ENCODE measurements at regions not wholly inside any gene's neighbourhood (a gene's known extent, or its start where the extent isn't known, plus 50 kb on each side); places are given as distances from the start of the nearest gene placed in this dataset.

GRCh38 chrX:46072791-46073190 is 472.4 kb downstream of the ZNF674 start:
- no peak overlapping the region for H2AFZ ChIP-seq (ENCODE audit: low read depth, low read length)
- H3K9ac ChIP-seq (ENCODE audit: low read depth, low read length), result no peak overlapping the region
- H3K4me2 ChIP-seq (ENCODE audit: insufficient read depth, low read length), result no peak overlapping the region
- TF ChIP-seq EZH2 (IDR thresholded peaks at IDR 0.05; ENCODE audit: borderline replicate concordance, low read depth, low read length, severe bottlenecking) (no peak), CTCF (IDR thresholded peaks at IDR 0.05; ENCODE audit: borderline replicate concordance, extremely low read depth, low read length, poor library complexity, severe bottlenecking) (no peak)
- H3K4me1 ChIP-seq (ENCODE audit: insufficient read depth, low read length), result peaks cover 4% of the 10 kb centered on the region; the same call in 1 of the 2 replicates
- H3K9me3 ChIP-seq (ENCODE audit: insufficient read depth, low read length, severe bottlenecking), result no peaks in the 10 kb centered on the region
- ATAC-seq (ENCODE audit: insufficient read depth, low read depth) (no peak), DNase-seq (no peak)
- H3K27me3 ChIP-seq (ENCODE audit: insufficient read depth, low read length, poor library complexity), result no peaks in the 10 kb centered on the region
- no peak overlapping the region for H3K27ac ChIP-seq (ENCODE audit: low read length)
- no peaks in the 10 kb centered on the region for H3K79me2 ChIP-seq (ENCODE audit: insufficient read depth, low read length)
- H3K4me3 ChIP-seq (ENCODE audit: low read depth in 1 of 2, low read length in 2 of 2), result no peak overlapping the region
- H3K36me3 ChIP-seq (ENCODE audit: insufficient read depth, low read length), result no peaks in the 10 kb centered on the region
- no peaks in the 10 kb centered on the region for H4K20me1 ChIP-seq (ENCODE audit: insufficient read depth, low read length)

GRCh38 chrX:46072372-46072771 is 472.8 kb downstream of the ZNF674 start:
- no peak overlapping the region for H3K27ac ChIP-seq (ENCODE audit: low read length)
- TF ChIP-seq EZH2 (IDR thresholded peaks at IDR 0.05; ENCODE audit: borderline replicate concordance, low read depth, low read length, severe bottlenecking), result no peak
- TF ChIP-seq CTCF (IDR thresholded peaks at IDR 0.05; ENCODE audit: borderline replicate concordance, extremely low read depth, low read length, poor library complexity, severe bottlenecking), result no peak
- no peak overlapping the region for H2AFZ ChIP-seq (ENCODE audit: low read depth, low read length)
- no peak for ATAC-seq (ENCODE audit: insufficient read depth, low read depth)
- no peak overlapping the region for H3K4me3 ChIP-seq (ENCODE audit: low read depth in 1 of 2, low read length in 2 of 2)
- no peaks in the 10 kb centered on the region for H3K36me3 ChIP-seq (ENCODE audit: insufficient read depth, low read length)
- H3K27me3 ChIP-seq (ENCODE audit: insufficient read depth, low read length, poor library complexity), result no peaks in the 10 kb centered on the region
- no peaks in the 10 kb centered on the region for H3K9me3 ChIP-seq (ENCODE audit: insufficient read depth, low read length, severe bottlenecking)
- no peaks in the 10 kb centered on the region for H3K79me2 ChIP-seq (ENCODE audit: insufficient read depth, low read length)
- no peak for DNase-seq
- H3K4me2 ChIP-seq (ENCODE audit: insufficient read depth, low read length), result no peak overlapping the region
- no peak overlapping the region for H3K9ac ChIP-seq (ENCODE audit: low read depth, low read length)
- peaks cover 4% of the 10 kb centered on the region; the same call in 1 of the 2 replicates for H3K4me1 ChIP-seq (ENCODE audit: insufficient read depth, low read length)
- no peaks in the 10 kb centered on the region for H4K20me1 ChIP-seq (ENCODE audit: insufficient read depth, low read length)

GRCh38 chrX:46070421-46070820 is 474.8 kb downstream of the ZNF674 start:
- Histone ChIP-seq H3K27ac (ENCODE audit: low read length) (no peak overlapping the region), H3K36me3 (ENCODE audit: insufficient read depth, low read length) (no peaks in the 10 kb centered on the region), H3K9ac (ENCODE audit: low read depth, low read length) (no peak overlapping the region), H4K20me1 (ENCODE audit: insufficient read depth, low read length) (no peaks in the 10 kb centered on the region), H3K4me2 (ENCODE audit: insufficient read depth, low read length) (no peak overlapping the region), H3K4me3 (ENCODE audit: low read depth in 1 of 2, low read length in 2 of 2) (no peak overlapping the region), H3K9me3 (ENCODE audit: insufficient read depth, low read length, severe bottlenecking) (no peaks in the 10 kb centered on the region), H3K79me2 (ENCODE audit: insufficient read depth, low read length) (no peaks in the 10 kb centered on the region), H3K4me1 (ENCODE audit: insufficient read depth, low read length) (peaks cover under 1% of the 10 kb centered on the region; the same call in 1 of the 2 replicates), H2AFZ (ENCODE audit: low read depth, low read length) (no peak overlapping the region), H3K27me3 (ENCODE audit: insufficient read depth, low read length, poor library complexity) (no peaks in the 10 kb centered on the region)
- TF ChIP-seq CTCF (IDR thresholded peaks at IDR 0.05; ENCODE audit: borderline replicate concordance, extremely low read depth, low read length, poor library complexity, severe bottlenecking), result no peak
- no peak for TF ChIP-seq EZH2 (IDR thresholded peaks at IDR 0.05; ENCODE audit: borderline replicate concordance, low read depth, low read length, severe bottlenecking)
- DNase-seq (no peak), ATAC-seq (ENCODE audit: insufficient read depth, low read depth) (no peak)

GRCh38 chrX:46059316-46059715 is 485.9 kb downstream of the ZNF674 start:
- no peaks in the 10 kb centered on the region for H3K36me3 ChIP-seq (ENCODE audit: insufficient read depth, low read length)
- no peak for TF ChIP-seq CTCF (IDR thresholded peaks at IDR 0.05; ENCODE audit: borderline replicate concordance, extremely low read depth, low read length, poor library complexity, severe bottlenecking)
- no peak for TF ChIP-seq EZH2 (IDR thresholded peaks at IDR 0.05; ENCODE audit: borderline replicate concordance, low read depth, low read length, severe bottlenecking)
- no peaks in the 10 kb centered on the region for H3K9me3 ChIP-seq (ENCODE audit: insufficient read depth, low read length, severe bottlenecking)
- no peak overlapping the region for H3K27ac ChIP-seq (ENCODE audit: low read length)
- H3K4me2 ChIP-seq (ENCODE audit: insufficient read depth, low read length), result no peak overlapping the region
- no peak overlapping the region for H3K9ac ChIP-seq (ENCODE audit: low read depth, low read length)
- H3K4me1 ChIP-seq (ENCODE audit: insufficient read depth, low read length), result no peaks in the 10 kb centered on the region
- no peaks in the 10 kb centered on the region for H3K79me2 ChIP-seq (ENCODE audit: insufficient read depth, low read length)
- ATAC-seq (ENCODE audit: insufficient read depth, low read depth), result no peak
- no peak overlapping the region for H2AFZ ChIP-seq (ENCODE audit: low read depth, low read length)
- H3K27me3 ChIP-seq (ENCODE audit: insufficient read depth, low read length, poor library complexity), result no peaks in the 10 kb centered on the region
- H3K4me3 ChIP-seq (ENCODE audit: low read depth in 1 of 2, low read length in 2 of 2), result no peak overlapping the region
- DNase-seq, result no peak
- no peaks in the 10 kb centered on the region for H4K20me1 ChIP-seq (ENCODE audit: insufficient read depth, low read length)
